GM12878 (cell line): ENCODE measurements at regions not wholly inside any gene's neighbourhood (a gene's known extent, or its start where the extent isn't known, plus 50 kb on each side); places are given as distances from the start of the nearest gene placed in this dataset.

Source experiments
- CBX5 ChIP-seq: sonication (generic); IDR thresholded peaks from 2 replicates; pipeline ENCODE4 v1.6.1; 2016; ENCODE audit warnings: low read depth, moderate library complexity, mild to moderate bottlenecking, inconsistent platforms
- SP1 ChIP-seq: IDR thresholded peaks from one replicate; pipeline ENCODE4 v1.6.1; 2011; ENCODE audit warnings: low read depth, low read length
- YY1 ChIP-seq: IDR thresholded peaks from 2 replicates; pipeline ENCODE4 v1.6.1; 2011; ENCODE audit warnings: low read depth, mild to moderate bottlenecking, low read length
- TF ChIP-seq, protein P1 (sequence below): fragments of 450-650 bp; IDR thresholded peaks from 2 replicates; pipeline ENCODE4 v1.6.1; 2016; ENCODE audit warnings: mild to moderate bottlenecking, moderate library complexity, borderline replicate concordance
- TF ChIP-seq, protein P2 (sequence below): fragments of 450-650 bp; IDR thresholded peaks from 2 replicates; pipeline ENCODE4 v1.6.1; 2018; ENCODE audit warnings: borderline replicate concordance, mild to moderate bottlenecking; ENCODE audit not compliant: partially characterized antibody
- TF ChIP-seq, protein P3 (sequence below): IDR thresholded peaks from 2 replicates; pipeline ENCODE4 v1.6.1; 2011; ENCODE audit warnings: borderline replicate concordance, low read depth, mild to moderate bottlenecking, moderate library complexity, mixed read lengths, low read length; ENCODE audit not compliant: insufficient read depth; ENCODE audit errors: extremely low read length

DNA sequence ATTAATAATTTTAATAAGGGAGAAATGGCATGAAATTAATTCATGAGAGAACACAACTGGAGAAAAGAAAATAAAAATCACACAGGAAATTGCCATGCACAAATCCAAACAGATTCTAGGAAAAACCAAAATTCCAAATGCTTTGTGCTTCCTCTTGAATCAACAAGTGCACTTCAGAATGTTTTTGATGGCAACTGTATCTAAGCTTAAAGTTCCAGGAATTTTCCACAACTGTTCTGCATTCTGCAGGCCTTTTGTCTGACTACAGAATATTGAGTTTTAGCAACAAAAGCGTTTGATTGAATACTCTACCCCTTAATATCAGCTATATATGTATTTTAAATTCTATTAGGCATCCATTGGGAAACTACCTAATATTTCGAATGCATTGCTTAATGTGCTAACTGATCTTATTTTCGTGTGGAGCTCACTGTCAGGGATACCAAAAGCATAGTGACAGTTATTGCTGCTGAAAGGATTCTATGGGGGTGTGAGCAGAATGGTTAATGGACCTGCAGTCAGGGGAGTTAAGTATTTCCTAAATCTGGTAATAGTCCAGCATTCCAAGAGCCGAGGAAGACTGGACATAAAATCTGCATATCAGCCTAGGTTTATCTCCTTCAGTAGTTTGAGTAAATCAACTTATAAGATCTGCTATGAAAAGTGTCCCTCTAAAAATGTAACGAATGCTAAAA is 482.7 kb upstream of the POU3F3 start (continued):
- no peak for TF ChIP-seq SP1
- no peak for TF ChIP-seq YY1
- TF ChIP-seq, protein P1, sequence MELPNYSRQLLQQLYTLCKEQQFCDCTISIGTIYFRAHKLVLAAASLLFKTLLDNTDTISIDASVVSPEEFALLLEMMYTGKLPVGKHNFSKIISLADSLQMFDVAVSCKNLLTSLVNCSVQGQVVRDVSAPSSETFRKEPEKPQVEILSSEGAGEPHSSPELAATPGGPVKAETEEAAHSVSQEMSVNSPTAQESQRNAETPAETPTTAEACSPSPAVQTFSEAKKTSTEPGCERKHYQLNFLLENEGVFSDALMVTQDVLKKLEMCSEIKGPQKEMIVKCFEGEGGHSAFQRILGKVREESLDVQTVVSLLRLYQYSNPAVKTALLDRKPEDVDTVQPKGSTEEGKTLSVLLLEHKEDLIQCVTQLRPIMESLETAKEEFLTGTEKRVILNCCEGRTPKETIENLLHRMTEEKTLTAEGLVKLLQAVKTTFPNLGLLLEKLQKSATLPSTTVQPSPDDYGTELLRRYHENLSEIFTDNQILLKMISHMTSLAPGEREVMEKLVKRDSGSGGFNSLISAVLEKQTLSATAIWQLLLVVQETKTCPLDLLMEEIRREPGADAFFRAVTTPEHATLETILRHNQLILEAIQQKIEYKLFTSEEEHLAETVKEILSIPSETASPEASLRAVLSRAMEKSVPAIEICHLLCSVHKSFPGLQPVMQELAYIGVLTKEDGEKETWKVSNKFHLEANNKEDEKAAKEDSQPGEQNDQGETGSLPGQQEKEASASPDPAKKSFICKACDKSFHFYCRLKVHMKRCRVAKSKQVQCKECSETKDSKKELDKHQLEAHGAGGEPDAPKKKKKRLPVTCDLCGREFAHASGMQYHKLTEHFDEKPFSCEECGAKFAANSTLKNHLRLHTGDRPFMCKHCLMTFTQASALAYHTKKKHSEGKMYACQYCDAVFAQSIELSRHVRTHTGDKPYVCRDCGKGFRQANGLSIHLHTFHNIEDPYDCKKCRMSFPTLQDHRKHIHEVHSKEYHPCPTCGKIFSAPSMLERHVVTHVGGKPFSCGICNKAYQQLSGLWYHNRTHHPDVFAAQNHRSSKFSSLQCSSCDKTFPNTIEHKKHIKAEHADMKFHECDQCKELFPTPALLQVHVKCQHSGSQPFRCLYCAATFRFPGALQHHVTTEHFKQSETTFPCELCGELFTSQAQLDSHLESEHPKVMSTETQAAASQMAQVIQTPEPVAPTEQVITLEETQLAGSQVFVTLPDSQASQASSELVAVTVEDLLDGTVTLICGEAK: no peak
- TF ChIP-seq, protein P2, sequence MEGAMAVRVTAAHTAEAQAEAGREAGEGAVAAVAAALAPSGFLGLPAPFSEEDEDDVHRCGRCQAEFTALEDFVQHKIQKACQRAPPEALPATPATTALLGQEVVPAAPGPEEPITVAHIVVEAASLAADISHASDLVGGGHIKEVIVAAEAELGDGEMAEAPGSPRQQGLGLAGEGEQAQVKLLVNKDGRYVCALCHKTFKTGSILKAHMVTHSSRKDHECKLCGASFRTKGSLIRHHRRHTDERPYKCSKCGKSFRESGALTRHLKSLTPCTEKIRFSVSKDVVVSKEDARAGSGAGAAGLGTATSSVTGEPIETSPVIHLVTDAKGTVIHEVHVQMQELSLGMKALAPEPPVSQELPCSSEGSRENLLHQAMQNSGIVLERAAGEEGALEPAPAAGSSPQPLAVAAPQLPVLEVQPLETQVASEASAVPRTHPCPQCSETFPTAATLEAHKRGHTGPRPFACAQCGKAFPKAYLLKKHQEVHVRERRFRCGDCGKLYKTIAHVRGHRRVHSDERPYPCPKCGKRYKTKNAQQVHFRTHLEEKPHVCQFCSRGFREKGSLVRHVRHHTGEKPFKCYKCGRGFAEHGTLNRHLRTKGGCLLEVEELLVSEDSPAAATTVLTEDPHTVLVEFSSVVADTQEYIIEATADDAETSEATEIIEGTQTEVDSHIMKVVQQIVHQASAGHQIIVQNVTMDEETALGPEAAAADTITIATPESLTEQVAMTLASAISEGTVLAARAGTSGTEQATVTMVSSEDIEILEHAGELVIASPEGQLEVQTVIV: no peak
- TF ChIP-seq CBX5: no peak
- TF ChIP-seq, protein P3, sequence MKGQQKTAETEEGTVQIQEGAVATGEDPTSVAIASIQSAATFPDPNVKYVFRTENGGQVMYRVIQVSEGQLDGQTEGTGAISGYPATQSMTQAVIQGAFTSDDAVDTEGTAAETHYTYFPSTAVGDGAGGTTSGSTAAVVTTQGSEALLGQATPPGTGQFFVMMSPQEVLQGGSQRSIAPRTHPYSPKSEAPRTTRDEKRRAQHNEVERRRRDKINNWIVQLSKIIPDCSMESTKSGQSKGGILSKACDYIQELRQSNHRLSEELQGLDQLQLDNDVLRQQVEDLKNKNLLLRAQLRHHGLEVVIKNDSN: no peak
- TF ChIP-seq, all 136 proteins: peak for 0
